ENCODE measurements at regions not wholly inside any gene's neighbourhood (a gene's known extent, or its start where the extent isn't known, plus 50 kb on each side); places are given as distances from the start of the nearest gene placed in this dataset.

DNA sequence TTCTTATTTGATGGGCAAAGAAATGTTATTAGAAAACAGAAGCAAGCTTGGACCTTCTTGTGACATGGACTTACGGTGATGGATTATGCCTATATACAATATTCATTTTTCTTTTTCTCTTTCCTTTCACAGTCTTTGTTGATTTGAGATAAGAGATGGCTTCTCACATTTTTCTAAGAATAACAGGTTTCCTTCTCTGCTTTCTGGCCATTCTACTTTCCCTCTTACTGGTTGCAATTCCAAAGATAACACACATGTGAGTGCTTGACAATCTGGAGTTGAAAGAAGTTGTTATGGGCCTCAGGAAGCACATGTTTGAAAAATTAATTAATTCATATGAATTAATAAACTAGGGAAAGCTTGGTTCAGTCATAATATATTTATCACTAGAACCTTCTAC is 89.8 kb upstream of the RPS23 start:
- no peak for DNase-seq

DNA sequence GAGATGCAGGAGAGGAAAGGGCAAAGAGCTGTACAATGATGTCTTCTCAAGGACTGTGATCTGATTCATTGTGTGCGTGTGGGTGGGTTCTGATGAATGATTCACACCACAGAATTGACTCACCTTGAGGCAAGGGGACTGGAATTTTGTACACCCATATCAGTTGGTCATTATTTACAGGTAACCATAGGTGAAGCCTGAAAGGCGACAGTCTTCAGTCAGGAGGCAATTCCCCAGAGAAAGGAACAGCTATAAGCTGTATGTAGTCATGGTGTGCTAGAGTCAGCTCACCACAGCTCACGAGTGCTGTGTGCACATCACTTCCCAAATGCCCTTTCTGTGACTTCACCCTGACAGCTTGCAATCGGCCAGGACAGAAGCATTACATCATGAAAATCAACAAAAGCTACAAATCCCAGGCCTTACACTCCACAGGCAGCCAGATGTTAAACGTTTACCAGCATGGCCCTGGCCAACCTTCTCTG is 87.6 kb upstream of the RPS23 start:
- no peak for DNase-seq

DNA sequence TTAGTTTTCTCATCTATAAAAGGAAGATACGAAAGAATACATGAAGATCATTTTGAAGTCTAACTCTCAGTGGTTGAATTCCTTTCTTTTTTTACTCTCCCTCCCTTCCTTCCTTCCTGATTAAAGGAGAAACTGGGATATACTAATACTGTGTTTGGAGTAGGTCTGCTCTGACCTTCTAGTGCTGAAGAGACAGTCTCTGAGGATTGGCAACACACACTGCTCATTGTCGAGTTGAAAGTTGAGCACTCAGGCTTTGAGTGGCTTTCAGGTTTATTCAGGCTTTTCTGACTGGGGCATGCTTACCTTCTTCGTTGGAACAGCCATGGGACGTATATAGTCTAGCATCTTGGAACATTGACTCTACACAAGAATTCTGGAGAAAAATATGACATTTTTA is 86.9 kb upstream of the RPS23 start:
- DNase-seq, result no peak

DNA sequence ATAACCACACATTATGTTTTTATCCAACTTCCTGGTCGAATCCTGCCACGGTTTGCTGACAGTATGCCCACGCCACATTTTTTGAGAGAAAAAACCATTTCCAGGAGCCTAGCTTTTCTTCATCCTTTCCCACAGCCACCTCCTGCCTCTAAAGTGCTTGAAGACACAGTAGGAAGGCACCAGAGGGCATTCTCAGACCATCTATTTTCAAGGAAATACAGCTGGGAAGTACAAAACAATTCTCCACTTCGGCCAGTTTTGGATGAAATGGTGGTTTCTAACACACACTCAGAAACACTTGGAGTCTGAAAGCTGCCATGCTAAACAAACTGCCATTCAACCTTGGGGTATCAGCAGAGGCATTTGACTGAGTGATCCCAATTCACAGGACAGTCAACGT is 86.3 kb upstream of the RPS23 start:
- DNase-seq, result peak in 5 of 58 donors; percentile 5 to 50 (median 22)

DNA sequence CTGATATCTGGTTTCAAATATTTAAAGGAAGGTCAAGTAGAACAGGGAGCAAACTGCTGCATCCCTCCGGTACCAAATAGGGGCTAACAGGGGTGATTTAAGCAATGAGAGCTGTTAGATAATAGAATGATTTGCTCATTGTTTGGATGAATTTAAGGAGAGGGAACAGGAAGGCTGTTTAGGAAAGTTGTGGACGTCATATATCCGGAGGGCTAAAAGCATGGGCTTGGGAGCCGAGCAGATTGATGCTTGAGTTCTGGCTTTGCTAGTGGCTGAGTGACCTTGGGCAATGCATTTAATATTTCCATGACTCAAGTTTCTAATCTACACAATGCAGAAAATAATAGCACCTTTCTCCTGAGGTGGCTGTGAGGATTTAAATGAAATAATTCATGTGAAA is 85.4 kb upstream of the RPS23 start:
- no peak for DNase-seq

DNA sequence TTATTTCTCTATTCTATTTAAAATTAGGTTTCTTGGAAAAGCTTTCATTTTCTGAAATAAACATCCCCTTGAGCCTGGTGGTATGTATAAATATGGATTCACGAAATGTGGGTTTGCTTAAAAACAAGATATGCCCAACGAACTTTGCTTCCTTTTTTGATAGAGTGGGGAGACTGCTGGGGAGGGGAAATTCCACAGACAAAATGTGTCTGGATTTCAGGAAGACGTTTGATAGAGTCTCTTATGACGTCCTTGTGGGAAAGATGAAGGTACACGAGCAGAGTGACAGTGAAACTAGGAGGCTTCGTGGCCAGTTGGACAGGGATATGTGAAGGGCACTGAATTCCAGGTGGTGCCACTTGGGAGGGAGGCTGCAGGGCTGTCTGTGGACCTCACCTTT is 84.5 kb upstream of the RPS23 start:
- DNase-seq, result no peak

DNA sequence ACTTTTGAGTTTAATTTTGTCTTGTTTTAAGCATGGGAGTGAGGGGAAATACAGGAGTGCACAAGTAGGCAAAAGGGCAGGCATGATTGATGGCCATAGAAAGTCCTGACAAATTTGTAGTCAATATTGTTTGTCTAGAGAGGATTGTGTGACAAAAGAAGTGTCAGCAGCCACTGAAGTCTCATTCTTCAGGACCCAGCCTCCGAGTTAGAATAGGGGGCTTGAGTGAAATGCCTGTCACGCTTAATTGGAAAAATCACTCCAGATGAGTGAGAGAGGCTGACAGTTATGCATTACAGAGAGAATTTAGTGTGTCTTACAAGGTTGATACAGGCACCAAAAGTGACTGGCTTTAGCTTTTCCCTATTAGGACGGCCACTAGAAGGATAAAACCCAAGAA is 81.9 kb upstream of the RPS23 start:
- no peak for DNase-seq

DNA sequence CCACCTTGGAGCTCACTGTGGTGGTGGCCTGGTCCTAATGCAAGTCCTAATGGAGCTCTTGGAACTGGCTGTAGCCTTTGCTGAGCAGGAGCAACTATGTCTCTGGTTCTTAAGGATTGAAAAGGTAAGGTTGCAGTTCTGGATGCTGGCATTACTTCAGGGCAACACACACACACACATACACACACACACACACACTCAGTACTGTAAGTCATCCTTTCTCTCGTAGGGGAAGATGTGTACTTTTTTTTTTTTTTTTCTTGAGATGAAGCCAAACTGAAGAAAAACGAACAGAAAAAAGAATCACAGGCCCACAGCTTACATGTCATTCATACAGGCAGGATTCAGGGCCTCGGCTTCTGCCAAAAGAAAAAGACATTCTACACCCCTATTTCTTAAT is 81.1 kb upstream of the RPS23 start:
- DNase-seq, result no peak

DNA sequence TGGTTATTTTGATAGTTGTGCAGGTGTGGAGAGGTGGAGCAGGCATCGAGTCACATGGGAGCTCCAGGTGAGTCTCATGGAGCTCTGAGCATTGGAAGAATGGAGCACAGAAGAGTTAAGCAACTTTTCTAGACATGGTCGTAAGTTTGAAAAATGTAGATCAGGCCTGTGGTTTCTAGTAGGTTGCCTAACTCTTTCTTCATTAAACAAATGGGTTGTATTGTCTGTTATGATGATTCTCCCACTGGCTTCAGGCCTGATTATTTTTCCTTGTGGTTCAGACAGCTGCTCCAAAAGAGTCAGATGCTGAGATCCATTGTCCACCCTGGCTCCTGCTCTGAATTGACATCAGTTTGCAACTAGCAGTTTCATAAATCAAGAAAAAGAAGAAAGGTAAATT is 80.3 kb upstream of the RPS23 start:
- DNase-seq, result no peak

DNA sequence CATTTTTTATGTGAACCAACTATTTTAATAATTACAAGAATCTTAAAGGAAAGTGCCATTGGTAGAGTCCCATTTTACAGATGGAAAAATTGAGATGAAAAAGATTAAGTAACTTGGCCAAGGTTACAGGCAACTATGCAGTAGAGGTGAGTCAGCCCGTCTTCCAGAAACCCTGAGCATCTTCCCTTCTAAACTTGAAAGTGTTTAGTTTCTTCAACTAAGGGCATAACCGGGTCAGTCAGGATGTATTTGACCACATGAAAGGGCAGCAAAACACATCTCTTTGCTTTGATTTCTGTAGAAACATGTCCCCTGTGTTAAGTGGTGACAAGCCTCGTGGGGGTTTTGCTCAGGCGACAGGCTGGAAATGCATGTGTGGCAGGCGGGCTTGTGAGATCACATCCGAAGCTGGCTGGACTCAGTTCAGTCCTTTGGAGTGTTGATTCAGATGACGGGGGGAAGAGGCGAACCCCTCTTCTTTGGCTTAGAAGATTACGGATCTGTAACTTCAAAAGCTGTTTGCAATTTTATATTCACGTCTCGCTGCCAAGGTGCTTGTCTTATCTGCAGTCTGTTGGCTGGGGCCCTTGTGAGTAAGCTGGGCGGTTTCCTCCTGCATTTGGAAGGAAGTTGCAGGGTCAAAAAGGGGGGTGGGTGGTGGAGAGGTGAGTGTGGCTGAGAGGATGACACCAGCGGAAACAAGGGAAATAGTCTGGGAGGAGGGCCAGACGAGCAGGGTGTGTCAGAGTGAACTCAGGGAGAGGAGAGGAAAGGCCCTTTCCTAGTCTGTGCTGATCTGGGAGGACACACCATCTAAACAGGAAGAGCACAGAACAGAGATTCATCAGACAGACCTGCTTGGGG is 78.9 kb upstream of the RPS23 start:
- no peak for DNase-seq

DNA sequence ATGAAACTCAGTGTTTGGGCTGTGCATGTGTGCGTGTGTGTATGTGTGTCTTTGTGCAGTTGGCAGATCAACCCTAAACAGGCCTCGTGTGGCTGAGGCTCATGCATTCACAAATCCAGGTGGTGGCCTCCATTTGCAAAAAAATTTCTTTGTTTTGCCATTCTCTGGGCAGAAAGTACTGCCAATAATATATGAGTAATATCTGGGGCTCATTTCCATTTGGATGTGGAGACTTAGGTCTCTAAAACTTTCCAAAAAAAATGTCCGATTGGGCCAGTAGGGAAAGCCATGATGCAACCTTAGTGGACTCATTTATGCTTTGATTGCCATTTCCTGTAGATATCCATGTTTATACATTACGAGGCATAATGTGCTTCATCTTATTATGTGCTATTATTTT is 77.9 kb upstream of the RPS23 start:
- no peak for DNase-seq

DNA sequence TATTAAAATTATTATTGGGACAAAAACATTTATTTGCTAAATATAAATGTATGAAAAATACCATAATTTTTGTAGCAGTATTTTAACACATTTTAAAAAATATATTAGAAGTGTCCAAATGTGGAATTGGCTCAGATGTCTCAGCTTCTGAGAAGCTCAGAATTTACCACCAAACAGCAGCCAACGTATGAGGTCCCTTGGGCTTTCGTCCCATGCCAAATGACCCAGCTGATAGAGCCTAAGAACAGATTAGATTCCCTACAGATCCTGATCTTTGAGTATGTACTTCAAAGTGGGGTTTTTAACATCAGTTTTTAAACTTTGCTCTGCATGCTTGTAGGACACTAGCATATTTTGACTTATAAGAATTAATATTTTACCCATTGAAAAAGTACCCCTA is 77.3 kb upstream of the RPS23 start:
- DNase-seq, result no peak

DNA sequence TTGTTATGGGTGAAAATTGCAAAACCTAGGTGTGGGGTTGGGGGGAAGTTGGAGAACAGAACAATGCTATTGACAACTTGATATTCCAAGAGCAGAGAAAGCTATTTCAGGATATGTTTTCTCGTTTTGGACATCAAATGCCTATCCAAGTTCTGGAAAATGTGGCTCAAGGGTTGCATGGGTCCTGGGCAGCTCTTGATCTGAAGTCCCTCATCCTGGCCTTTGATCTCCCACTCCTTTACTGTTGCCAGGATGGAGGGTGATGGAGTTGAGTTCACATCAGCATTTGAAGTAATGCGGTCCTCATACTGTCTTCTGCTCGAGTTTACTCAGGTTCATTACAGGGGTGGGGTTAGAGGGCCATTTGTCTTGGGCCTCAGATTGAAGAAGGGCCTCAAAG is 76.9 kb upstream of the RPS23 start:
- no peak for DNase-seq

DNA sequence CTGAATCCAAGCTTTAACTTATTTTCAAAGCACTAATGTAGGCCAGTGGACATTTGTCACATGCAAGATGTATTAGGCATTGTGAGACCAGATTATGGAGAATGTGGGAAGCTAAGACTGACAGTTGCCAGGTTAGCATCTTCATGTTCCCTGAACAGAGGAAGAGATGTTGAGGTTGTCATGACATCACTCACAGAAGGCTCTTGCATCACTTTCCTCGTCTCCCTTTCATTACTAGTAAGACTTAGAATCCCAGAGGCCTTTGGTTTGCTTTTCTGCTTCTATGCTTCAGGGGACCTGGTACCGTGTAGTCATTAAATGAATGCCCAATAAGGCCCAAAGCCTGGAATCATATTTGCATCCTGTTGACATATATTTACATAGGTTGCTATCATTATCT is 76.4 kb upstream of the RPS23 start:
- DNase-seq, result no peak

DNA sequence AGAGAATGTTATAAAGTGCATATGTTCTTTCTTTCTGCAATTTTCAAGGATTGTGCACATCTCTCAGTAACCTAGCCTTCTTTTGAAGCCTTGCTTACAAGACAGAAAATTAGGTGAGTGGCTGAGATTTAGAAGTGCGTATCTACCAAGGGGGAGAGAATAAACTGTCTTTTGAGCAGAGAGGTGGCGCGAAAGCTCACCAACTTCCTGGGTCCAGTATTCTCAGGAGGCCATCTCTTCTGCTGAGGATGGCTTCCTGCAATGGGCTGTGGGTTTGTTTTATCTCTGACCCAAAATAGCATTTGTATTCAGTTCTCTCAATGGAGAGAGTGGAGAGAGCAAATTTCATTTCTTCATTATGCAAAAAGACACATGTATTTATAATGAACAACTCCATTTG is 75.4 kb upstream of the RPS23 start:
- DNase-seq, result no peak

DNA sequence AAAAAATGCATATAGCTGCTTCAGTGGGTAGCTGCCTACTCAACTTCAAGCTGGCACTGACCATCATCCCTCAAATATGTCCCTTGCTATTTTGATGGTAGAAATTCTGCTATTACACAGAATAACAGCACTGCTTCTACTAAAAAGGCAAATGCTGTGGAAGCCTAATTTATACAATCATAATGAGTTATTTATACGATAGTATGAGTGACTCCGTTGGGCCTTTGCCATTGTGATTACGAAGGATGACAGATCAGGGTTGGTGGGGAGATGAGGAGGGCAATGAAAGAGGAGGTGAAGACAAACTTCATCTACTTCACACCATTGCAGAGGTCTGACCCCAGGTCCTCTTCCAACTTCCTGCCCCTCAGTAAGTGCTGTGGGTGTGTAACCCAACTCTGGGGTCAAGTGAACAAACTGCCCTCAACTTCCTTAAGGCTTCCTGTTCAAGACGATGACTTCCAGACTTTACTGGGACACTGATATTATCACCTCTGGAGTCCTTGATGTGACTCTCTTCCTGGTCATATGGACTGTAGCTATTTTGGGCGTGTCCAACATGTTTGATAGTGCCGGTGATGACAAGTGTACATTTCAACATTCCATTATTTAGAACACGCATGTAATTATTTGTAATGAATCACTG is 74.1 kb upstream of the RPS23 start:
- no peak for DNase-seq

DNA sequence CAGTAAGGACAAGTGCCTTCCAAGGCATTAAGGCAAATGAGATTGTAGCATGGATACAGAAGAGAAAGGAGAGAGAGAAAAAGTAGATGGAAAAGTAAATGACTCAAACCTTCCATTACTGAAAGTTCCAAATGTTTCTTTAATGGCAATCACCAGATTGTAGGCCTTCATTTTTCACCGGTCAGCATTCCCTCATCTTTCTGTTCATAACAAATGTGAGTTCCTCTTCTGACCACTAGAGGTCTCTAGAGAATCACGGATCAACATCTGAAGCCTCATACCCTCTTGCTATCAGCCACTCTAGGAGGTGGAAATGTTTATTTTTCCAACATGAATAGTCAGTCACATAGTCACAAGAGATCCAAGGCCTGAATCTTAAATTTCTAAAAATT is 73.6 kb upstream of the RPS23 start:
- DNase-seq, result peak in 3 of 58 donors; percentile 10 to 72 (median 55)

DNA sequence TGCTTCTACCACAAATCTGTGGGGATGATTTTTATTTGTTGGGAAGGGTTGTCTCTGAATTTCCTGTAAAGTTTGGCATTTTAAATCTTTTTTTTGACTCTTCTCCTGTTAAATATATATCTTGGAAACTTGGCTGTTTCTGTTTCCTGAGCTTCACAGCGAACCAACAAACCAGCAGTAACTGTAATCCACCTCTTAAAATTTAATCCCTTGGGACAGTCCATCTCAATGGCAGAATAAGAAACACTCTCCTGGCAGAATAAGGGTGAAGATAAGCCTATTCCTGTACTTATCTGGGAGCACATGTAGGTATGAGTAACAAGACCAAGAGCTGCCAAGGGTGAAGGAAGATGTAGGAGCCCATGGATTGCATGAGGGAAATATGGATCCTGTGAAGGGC is 73.1 kb upstream of the RPS23 start:
- no peak for DNase-seq

DNA sequence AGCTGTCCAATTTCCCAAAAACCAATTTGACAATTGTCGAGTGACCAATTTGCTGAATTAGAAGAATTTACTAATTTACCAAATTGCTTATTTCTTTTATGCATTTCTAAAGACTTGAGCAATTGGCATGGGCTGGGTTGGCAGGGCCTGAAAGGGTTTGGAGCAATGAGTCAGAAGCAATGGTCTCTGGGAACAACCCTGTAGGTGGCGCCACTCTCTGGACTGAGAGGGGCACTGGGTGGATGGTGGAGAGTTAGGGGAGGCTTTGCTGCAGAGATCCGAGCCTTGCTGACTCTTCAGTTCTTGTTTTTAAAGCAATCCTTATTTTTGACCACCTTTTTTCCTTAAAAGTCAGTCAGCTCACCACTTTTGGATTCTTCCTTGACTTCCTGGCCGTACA is 71.5 kb upstream of the RPS23 start:
- DNase-seq, result peak in 11 of 58 donors; percentile 3 to 55 (median 17)

DNA sequence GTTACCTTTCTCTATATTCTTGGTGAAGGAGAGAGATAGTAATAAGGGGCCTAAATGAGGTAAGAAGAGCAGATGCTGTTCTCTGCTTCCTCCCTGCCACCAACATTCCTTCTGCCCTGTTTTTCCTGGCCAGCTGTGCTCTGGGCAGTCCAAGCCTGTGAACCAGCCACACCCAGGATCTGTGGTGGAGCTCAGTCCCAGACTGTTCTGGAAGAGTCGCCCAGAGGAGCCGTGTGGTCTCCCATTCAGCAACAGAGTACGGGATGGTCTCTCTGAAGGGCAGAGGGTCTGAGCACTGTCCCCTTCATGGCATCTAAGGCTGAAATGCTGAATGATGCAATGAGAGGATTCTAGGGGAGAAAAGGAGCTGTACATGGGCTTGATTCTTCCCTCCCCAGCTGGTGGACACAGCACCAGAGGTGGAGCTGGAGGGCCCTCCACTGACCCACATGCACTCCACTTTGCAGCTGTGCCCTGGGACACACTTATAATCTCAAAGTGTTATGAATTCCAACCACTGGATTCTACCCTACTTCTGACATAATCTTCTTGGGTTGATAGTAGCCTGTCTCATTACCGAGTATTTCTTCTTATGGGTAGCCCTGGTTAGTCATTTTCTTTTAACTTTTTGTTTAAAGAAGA is 70.8 kb upstream of the RPS23 start:
- DNase-seq, result peak in 1 of 58 donors; percentile 1

DNA sequence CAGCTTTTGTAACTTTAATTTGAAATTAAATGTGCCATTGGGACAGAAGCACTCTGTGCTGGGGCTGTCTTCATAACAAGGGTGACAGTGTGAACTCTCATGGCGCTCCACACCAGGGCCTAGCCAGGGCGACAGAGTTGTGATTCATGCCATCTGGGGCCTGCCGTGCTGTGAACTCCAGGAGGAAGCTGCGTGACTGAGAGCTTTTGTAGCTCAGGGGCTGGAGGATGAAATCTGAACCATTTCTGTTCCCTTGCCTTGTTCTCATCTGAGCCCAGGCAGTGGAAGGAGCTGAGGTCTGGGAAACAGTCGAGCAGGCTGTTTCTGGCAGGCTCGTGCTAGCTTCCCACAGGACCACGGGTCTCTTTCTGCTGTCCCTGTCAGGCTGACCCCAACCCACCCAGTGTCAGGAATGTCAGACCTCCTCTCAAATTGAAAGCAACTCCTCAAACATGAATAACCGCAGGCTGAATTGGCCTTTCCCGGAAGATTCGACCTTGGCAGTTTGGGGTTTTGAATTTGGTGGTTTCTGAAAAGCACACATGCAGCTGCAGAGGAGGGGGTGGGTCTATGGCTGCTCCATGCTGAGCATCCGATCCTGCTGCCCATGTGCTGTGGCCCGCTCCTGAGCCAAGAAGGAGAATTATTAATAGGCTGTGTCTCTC is 69.2 kb upstream of the RPS23 start:
- peak in 51 of 58 donors; percentile 5 to 85 (median 47) for DNase-seq
